GM21717 (cell line): ENCODE measurements at regions not wholly inside any gene's neighbourhood (a gene's known extent, or its start where the extent isn't known, plus 50 kb on each side); places are given as distances from the start of the nearest gene placed in this dataset.

Experiments used
- ATAC-seq: cut with Tn5 transposase; IDR thresholded peaks from one replicate; pipeline ENCODE4 v1.9.1; 2021; ENCODE audit warnings: mild to moderate bottlenecking, moderate library complexity; ENCODE audit not compliant: unreplicated experiment

GRCh38 chr9:115169003-115169402 is 51.0 kb upstream of the TNC start:
- no peak for ATAC-seq

GRCh38 chr9:115170358-115171073 is 52.6 kb upstream of the TNC start:
- no peak for ATAC-seq

GRCh38 chr9:115171921-115172388 is 54.0 kb upstream of the TNC start:
- no peak for ATAC-seq

GRCh38 chr9:115182264-115182663 is 64.3 kb upstream of the TNC start:
- no peak for ATAC-seq

- ATAC-seq: no peak
These were observed 65.5 kb upstream of the TNC start for GRCh38 chr9:115183436-115183835.

- ATAC-seq: no peak
These were observed 71.7 kb upstream of the TNC start for GRCh38 chr9:115189686-115190085.

GRCh38 chr9:115191667-115192066 is 73.7 kb upstream of the TNC start:
- no peak for ATAC-seq

GRCh38 chr9:115192280-115192679 is 74.3 kb upstream of the TNC start:
- no peak for ATAC-seq

GRCh38 chr9:115192835-115193525 is 75.0 kb upstream of the TNC start:
- peak; percentile 62 for ATAC-seq

- ATAC-seq: no peak
These were observed 75.8 kb upstream of the TNC start for GRCh38 chr9:115193777-115194176.

- ATAC-seq: no peak
These were observed 76.3 kb upstream of the TNC start for GRCh38 chr9:115194216-115194615.

GRCh38 chr9:115195912-115196311 is 78.0 kb upstream of the TNC start:
- ATAC-seq: no peak

- ATAC-seq: no peak
These were observed 79.0 kb upstream of the TNC start for GRCh38 chr9:115196919-115197318.

GRCh38 chr9:115198001-115198400 is 80.0 kb upstream of the TNC start:
- ATAC-seq: no peak

- no peak for ATAC-seq
These were observed 83.0 kb upstream of the TNC start for GRCh38 chr9:115200711-115201505.

GRCh38 chr9:115202181-115202580 is 84.2 kb upstream of the TNC start:
- ATAC-seq: no peak

- no peak for ATAC-seq
These were observed 85.2 kb upstream of the TNC start for GRCh38 chr9:115202960-115203751.

GRCh38 chr9:115204904-115205453 is 87.0 kb upstream of the TNC start:
- ATAC-seq: peak; percentile 63

GRCh38 chr9:115207003-115207836 is 89.3 kb upstream of the TNC start:
- ATAC-seq: peak; percentile 40

- no peak for ATAC-seq
These were observed 90.5 kb upstream of the TNC start for GRCh38 chr9:115208501-115208900.
